GM19438 (cell line): ENCODE measurements at regions not wholly inside any gene's neighbourhood (a gene's known extent, or its start where the extent isn't known, plus 50 kb on each side); places are given as distances from the start of the nearest gene placed in this dataset.

ENCODE experiments used
- ATAC-seq: cut with Tn5 transposase; IDR thresholded peaks from one replicate; pipeline ENCODE4 v1.9.1; 2021; ENCODE audit warnings: low read depth; ENCODE audit not compliant: unreplicated experiment

DNA sequence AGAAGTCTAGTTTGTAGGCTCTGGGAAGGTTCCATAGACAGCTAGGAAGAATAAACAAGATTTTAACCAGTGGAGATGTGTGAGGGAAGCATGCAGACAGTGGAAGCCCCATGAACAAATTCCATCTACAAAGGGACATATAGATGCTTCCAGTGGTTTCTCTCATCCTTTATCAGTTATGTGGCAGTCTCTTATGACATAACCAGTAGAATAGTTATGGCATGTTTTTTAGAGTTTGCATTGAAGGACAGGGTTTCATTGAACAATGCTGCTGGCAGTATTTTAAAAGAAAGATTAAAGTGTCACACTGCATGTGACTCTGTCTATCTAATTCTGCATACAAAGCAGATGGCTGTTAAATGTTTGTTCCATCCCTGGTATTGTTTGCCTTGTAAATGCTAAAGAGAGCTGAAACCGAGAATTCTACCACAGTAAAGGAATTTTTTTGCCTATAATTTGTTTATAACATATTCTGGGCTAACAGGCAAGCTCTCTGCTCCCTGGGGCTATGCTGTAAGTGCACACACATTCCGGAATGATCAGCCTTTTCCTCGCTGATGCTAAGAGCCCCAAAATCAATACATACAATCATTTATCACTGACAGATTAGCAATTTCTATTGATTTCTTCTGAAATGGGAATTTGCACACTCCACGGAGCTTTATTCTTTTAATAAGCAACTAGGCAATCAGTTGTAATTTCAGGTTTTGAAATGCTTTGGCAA is 76.8 kb upstream of the PELI1 start:
- ATAC-seq: no peak

DNA sequence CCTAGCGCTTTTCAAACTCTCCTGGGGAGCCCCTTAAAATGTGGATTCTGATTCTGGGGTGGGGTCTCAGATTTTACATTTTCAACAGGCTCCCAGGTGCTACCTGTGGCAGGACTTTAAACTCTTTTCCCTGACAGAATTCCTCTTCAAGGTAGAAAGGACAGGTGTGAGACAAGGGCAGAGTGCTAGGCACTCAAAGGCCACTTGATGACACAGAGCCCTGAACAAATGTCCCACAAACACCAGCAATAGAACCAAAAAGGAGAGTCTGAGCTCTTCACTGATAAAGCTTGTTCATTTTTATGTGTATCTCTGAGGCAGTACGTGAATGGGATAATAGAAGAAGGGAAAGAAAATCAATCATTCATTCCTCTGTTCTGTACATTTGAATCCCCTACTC is 77.7 kb upstream of the PELI1 start:
- ATAC-seq: no peak

DNA sequence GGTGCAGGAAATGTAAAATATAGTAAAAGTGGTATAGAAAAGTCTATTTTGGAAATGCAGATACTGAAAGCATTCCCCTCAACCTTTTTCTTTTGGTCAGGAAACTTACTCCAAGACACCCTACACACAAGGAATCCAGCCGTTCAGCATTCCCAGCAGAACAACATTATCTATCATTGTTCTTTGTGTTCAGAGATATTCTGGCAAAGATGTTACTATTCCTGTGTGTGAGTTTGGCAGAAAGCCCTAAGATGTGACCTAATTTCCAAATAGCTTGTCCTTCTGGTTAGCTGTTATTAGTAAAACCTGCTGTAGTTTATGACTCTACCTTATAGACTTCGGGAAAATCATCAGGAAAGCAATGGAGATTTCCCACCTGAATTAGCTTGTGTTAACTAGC is 78.1 kb upstream of the PELI1 start:
- no peak for ATAC-seq

DNA sequence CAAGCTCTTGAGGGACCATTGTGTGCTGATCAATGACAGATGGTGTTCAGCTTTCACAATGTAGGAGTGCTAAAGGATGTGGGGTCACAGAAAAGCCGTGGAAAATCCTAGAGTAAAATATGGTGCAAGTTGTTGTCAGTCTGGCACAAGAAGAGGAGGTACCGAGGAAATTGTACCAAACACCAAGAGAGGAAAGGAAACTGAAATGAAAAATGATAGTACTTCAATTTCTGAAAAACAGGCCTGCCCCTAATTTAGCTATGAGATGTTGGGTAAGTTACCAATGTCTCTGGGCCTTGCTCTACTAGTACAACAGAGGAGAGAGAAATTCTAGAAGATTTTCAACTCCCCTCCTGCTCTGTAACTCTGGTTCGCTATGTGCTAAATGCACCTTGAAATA is 78.8 kb upstream of the PELI1 start:
- no peak for ATAC-seq

DNA sequence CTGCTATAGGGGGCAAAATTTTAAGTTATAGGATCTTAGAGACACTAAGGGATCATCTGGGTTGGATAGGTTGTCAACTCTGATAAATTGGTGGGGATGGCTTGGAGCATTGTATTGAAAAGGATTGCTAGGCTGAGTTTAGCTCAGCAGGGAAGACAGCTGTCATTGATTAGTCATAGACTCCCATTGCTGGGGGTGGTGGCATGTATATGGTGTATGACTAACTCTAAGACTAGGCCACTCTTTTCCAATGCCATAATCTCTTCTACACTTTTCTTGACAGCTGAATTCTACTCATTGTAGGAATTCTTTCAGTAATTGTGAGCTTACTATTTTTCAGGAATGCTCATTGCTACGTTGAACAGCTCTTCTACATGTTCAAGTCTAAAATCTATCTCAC is 81.3 kb upstream of the PELI1 start:
- no peak for ATAC-seq

DNA sequence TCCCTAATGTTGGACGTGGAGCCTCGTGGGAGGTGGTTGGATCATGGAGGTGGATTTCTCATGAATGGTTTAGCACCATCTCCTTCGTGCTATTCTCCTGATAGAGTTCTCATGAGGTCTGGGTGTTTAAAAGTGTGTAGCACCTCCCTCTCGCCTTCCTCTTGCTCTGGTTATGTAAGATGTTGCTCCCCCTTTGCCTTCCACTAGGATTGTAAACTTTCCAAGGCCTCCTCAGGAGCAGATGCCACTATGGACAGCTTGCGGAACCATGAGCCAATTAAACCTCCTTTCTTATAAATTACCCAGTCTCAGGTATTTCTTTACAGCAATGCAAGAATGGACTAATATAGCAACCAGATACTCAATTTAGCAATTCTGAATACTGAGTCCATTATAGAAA is 82.4 kb upstream of the PELI1 start:
- no peak for ATAC-seq

DNA sequence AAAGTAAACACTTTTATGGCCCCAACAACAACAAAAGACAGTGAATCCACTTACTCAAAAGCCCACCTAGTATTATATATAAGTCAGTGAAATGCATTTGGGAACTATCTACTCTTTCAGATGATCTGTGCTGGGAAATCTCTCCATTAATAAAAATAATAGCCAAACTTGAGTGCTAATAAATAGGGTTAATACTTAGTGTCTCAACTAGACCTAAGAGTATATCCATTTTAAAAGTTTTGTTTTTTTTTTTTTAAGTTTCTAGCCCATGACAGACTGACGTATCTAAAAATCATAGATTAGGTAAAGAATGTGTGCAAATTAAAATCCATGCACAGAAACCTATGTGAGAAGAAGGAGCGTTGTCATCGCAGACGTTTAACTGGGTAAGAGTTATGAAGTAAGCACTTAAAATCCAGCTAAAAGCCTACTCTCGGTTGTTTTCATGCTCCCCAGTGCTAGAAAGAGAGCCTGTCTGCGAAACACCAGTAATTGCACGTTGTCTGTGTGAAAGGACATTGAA is 83.4 kb upstream of the PELI1 start:
- no peak for ATAC-seq

DNA sequence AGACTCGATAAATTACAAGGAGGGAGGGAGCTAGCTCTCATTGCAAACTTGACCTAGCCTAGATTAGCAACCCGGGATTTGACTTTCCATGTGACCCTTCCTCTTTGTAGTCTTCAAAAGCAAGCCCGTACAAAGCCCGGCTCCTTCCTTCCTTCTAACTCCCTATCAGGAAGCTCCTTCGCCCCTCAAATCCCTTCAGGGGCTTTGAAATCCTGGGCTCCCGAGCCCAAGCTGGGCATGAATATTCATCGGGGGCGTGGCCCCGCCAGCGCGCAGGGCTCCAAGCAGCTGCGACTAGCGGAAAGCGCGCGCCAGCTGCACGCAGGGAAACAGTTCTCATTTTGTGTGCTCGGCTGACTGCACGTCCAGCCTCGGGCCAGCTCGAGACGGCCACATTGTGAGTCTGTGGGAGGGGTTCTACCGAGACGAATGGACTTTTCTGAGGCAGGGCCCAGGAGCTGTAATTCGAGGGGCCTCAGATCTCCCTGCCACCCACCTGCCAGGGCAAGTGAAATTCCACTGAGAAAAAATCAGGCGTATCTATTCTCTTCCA is 84.0 kb upstream of the PELI1 start:
- peak; percentile 93 for ATAC-seq

DNA sequence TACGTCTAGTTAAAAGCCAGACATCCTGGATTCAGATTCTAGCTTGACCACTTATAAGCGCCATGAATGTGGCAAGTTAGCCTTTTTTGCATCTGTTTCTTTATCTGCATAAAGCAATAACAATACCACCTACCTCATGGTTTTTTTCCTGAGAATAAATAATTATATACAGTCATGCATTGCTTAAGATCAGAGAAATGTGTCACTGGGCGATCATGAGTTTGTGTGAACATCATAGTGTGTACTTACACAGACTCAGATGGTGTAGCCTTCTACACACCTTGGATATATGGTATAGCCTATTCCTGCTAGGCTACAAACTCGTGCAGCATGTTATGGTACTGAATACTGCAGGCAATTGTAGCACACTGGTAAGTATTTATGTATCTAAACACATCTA is 84.7 kb upstream of the PELI1 start:
- no peak for ATAC-seq

DNA sequence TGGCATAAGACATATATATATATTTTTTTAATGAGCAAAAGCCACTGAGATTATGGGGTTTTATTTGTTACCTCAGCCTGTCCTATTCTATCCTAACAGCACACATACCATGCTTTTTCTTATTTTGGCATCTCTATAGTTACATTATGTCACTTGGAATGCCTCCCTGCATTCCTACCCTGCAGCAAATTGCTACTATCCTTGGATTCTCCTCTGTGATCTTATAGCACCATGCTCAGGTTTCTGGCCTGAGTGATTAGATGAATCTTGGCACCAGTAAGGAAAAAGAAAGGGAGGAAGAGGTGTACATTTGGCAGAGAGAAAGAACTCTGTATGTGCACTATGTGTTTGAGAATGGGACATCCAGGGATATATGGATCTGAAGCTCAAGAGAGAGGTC is 86.3 kb upstream of the PELI1 start:
- ATAC-seq: no peak

DNA sequence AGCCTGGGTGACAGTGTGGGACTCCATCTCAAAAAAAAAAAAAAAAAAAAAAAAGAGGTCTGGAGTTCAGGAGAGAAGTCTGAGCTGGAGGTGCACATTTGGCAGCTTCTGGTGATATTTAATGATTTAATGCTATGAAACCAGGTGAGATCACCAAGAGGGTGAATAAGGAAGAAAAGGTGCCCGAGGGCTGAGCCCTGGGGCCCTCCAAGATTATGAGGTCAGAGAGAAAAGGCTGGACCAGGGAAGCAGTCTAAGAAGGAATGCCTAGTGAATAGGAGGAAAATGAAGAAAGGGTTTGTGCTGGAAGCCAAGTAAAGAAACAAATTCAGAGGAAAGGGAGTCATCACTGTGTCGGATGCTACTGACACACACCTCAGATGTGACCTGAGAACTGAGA is 88.0 kb upstream of the PELI1 start:
- ATAC-seq: no peak

DNA sequence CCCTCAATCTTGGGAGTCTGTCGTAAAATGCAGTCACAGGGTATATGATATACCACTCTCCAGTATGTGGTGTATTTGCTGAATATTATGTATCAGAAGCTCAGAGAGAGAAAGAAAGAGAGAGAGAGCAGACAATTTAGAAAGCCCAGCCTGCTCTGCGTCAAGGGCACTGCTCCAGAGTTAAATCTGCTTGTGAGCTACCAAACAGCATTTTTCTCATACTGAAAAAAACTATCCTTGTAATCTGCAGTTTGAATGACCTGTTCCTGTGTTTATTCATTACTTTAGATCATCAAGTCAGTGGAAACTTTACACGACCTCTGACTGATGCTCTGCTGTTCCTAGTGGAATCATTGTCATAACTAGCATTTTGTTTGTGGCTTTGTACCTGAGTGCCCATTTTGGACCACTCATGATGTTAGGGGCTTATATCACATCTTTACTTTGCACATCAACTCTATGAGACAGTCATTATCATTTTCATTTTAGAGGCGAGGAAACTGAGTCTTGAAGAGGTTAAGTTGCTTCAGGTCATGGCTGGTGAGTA is 89.2 kb upstream of the PELI1 start:
- no peak for ATAC-seq

DNA sequence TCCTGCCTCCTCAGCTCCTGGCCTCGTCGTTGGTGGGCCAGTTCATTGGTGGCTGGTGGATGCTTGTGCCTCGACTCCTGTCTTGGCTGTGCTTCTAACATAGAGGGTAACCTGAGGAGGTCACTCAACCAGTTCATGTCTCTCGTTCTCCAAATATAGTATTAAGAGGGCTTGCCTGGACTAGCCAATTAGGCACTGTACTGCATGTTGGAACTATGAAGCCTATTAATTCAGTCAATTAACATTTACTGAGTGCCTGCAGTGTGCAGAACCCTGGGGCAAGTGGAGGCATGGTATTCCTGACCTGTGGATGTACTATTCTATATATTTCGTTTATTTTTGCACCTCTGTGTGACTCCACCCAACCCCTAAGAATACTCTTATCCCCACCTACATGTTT is 89.9 kb upstream of the PELI1 start:
- ATAC-seq: no peak

DNA sequence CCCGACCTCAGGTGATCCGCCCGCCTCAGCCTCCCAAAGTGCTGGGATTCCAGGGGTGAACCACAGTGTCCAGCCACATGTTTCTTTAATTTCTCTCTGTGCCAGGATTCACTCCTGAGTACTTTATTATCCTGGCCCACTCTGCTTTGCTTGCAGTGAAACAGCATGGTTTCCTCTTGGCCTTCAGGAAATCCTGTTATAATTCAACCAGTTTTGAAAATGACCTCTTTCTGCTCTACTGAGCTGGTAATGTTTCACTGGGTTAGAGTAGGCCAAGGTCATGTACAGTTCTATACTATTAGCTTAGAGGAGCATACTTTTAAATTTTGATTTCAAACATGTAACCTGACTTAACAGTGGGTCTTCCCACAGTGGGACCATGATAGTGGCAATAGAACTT is 90.6 kb upstream of the PELI1 start:
- ATAC-seq: peak; percentile 85

DNA sequence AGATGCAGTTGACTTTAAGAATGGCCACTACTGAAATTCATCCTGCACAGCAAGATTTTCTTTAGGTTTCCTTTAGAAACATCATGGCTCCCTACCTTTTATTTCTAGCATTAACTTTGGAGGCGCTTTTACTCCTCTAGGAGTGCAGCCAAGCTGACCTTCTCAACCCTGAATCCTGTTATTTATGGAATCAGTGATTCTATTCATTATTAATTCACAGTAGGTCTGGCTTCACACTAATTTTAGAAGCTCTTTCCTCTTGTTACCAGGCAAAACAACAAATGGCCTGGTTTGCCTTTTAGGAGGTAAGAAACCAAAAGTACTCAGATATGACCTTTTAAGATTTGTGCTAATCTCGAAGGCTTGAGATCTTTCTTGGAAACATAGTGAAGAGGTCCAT is 93.0 kb upstream of the PELI1 start:
- ATAC-seq: no peak

DNA sequence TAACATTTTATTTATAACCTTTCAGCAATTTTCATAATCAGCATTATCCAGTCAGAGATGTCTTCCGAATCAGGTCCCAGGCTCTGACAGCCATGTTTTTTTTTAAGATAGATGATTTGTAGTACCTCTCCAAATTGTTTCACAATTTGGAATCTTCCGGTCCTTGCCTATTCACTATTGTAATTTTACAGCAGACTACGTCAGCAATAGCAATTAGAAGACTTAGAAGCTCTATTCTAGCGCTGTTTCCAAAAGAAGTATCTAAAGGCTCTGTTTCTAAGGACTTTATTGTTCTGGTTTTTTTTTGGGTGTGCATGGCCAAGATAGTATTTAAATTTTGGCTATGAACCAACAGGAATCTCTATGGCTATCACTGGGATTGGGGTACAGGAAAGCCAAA is 94.6 kb upstream of the PELI1 start:
- no peak for ATAC-seq

DNA sequence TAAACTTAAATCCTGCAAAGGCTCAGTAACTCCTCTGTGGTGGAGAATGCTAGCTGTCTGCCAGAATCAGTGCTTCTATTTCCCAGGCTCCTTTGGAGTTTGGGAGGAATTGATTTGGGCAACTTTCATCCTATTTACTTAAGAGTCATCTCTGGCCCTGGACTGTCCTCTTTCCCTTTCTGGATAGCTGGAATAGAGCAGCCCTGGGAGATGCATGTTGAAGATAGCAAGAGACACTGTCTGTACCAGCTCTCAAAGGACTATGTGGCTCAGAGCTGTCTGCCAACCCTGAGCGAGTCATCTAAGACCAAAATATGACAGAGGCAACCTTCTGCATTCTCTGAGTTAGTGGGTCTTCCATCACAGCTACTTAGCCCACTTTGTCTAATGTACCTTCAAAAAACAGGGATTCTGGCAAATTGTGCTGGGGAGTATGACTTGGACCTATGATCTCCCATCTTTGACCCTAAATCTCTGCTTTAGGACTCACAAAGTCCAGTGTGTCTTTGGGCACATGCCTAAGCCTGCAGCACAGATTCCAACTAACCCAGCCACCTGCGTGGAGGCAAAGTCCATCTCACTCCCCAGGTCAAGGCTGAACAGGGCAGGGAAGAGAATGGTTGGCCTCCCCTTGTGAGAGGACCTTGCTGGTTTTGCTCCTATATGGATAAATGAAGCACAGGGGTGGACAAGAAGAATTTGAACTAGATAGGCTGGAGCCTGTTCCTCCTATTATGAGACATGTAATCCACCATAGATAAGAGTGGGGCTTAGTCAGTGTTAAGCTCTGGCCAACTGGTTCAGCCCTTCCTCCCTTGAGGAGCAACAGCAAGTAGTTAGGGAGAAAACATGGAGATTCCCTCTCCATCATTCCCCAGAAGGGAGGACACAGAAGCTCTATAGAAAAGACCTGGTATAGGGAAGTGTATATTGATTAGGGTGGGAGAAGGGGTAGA is 99.1 kb upstream of the PELI1 start:
- no peak for ATAC-seq

DNA sequence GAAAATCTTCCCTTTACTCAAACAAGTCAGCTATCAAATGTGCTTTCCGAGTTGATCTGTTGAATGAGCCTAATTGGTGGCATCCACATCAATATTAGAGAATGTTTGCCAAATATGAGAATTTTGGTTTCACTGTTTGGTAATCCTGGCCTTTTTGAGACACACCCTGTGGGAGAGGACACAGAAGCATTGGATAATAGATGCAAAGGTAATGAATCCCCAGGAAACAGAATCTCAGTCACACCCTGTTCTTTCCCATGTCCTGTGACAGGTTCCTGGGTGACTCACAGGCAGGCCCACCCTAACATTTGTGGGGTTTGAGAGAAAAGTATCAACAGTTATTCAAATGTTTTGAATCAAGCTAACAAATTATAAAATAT is 99.8 kb upstream of the PELI1 start:
- no peak for ATAC-seq

DNA sequence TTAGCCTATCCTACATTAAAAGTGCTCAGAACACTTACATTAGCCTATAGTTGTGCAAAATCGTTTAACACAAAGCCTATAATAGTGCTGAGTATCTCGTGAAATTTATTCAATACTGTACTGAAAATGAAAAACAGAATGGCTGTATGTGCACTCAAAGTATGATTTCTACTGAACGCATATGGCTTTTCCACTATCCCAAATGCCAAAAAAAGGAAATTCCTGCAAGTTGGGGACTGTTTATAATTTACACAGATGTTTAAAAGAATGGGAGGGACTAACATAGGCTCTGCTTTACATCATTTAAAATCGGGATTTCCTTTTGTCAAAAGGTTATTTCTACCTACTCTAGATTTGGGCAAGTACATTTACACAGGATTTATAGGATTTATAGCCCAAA is 101.4 kb upstream of the PELI1 start:
- ATAC-seq: no peak

DNA sequence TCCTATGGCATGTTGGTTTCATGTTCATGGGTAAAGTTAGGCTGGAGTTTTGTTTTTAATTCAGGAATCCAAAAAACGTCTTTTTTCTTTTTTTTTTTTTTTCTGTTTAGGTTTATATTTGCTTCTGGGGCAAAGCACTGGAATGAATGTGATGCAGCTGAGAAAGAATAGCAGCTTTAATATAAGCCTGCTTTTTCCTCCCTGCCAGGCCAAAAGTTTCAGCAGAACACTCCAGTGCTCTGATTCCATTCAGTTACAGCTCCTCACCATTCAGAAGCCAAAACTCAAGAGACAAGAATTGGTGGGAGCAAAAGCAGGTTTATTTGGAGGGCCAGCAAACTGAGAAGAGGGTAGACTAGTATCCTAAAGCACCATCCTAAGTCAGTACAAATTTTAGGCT is 102.7 kb upstream of the PELI1 start:
- no peak for ATAC-seq

DNA sequence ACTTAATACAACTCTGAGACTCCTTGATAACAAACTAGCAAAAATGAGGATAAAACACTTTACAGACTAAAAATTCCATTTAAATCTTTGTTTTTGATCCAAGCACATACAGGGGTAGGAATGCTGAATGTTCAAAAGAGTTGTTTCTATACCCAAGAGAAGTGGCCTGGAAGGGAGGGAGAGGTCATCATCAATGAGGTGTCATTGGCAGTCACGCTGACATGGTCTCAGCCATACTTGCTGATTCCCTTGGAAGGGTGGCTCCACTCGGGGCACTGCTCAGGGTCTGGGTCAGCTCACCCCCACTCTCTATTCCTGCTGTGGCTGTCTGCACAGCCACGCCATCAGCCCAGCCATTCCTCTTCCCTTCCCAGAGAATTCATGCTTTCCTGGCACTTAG is 105.2 kb upstream of the PELI1 start:
- ATAC-seq: no peak
